K562 (cell line): ENCODE measurements at regions not wholly inside any gene's neighbourhood (a gene's known extent, or its start where the extent isn't known, plus 50 kb on each side); places are given as distances from the start of the nearest gene placed in this dataset.

Source experiments
- ATF1 ChIP-seq, 2 experiments: fragments of 450-650 bp in 1 of 2; IDR thresholded peaks; 2 replicates each; pipeline ENCODE4 v1.6.1; 2016; ENCODE audit warnings: missing compliant biosample characterization in 1 of 2, missing genetic modification characterization in 1 of 2
- CBFA2T2 ChIP-seq: fragments of 450-650 bp; conservative IDR thresholded peaks from 2 replicates; pipeline ENCODE4 v1.6.1; 2017; ENCODE audit warnings: mild to moderate bottlenecking
- DDX20 ChIP-seq: fragments of 450-650 bp; IDR thresholded peaks from 2 replicates; pipeline ENCODE4 v1.6.1; 2016; ENCODE audit warnings: missing genetic modification characterization, low read depth, mild to moderate bottlenecking, missing compliant biosample characterization, moderate library complexity
- FOS ChIP-seq: IDR thresholded peaks from 3 replicates; pipeline ENCODE4 v1.6.1; 2011; ENCODE audit not compliant: insufficient read length; ENCODE audit errors: extremely low read depth
- GATA2 ChIP-seq: sonication (generic); formaldehyde crosslinking; IDR thresholded peaks from 2 replicates; pipeline ENCODE4 v1.4.0; 2020; ENCODE audit warnings: mild to moderate bottlenecking, missing genetic modification reagents
- IFI16 ChIP-seq: fragments of 250-450 bp; sonication (Bioruptor Pico); IDR thresholded peaks from 2 replicates; pipeline ENCODE4 v2.1.2; 2022; ENCODE audit warnings: mild to moderate bottlenecking, inconsistent platforms
- KAT8 ChIP-seq: fragments of 450-650 bp; IDR thresholded peaks from 2 replicates; pipeline ENCODE4 v1.6.1; 2016; ENCODE audit warnings: low read depth, mild to moderate bottlenecking
- MTA3 ChIP-seq: fragments of 450-650 bp; formaldehyde crosslinking; IDR thresholded peaks from 2 replicates; pipeline ENCODE4 v1.6.1; 2017; ENCODE audit warnings: mild to moderate bottlenecking, borderline replicate concordance
- MYBL2 ChIP-seq, 2 experiments: fragments of 450-650 bp in 1 of 2; sonication (generic) in 1 of 2; formaldehyde crosslinking in 1 of 2; IDR thresholded peaks; 2 replicates each; pipeline versions ENCODE4 v1.6.1 to v1.8.1; 2017 to 2022; ENCODE audit warnings: borderline replicate concordance in 1 of 2, inconsistent platforms in 1 of 2, low read depth in 1 of 2, mild to moderate bottlenecking in 1 of 2, missing genetic modification reagents in 1 of 2, moderate library complexity in 1 of 2
- NUFIP1 ChIP-seq: fragments of 450-650 bp; IDR thresholded peaks from 2 replicates; pipeline ENCODE4 v1.6.1; 2018; ENCODE audit not compliant: partially characterized antibody
- POLR2AphosphoS5 ChIP-seq: IDR thresholded peaks from 2 replicates; pipeline ENCODE4 v1.6.1; 2011; ENCODE audit warnings: mild to moderate bottlenecking, low read depth, low read length, moderate library complexity; ENCODE audit not compliant: control insufficient read depth, insufficient read depth
- RB1 ChIP-seq: fragments of 450-650 bp; IDR thresholded peaks from 2 replicates; pipeline ENCODE4 v1.6.1; 2017; ENCODE audit warnings: low read depth, mild to moderate bottlenecking
- RBM25 ChIP-seq: fragments of 200-400 bp; formaldehyde crosslinking; IDR thresholded peaks from 2 replicates; pipeline ENCODE4 v1.6.1; 2018; ENCODE audit warnings: low read length, low read depth, moderate library complexity; ENCODE audit not compliant: severe bottlenecking
- SOX6 ChIP-seq: fragments of 450-650 bp; IDR thresholded peaks from 2 replicates; pipeline ENCODE4 v1.6.1; 2014; ENCODE audit warnings: mild to moderate bottlenecking
- SP2 ChIP-seq: IDR thresholded peaks from 2 replicates; pipeline ENCODE4 v1.6.1; 2011; ENCODE audit warnings: mild to moderate bottlenecking, low read depth, low read length, moderate library complexity; ENCODE audit not compliant: poor library complexity, severe bottlenecking; ENCODE audit errors: extremely low read depth
- THRAP3 ChIP-seq: fragments of 450-650 bp; IDR thresholded peaks from 2 replicates; pipeline ENCODE4 v1.6.1; 2016; ENCODE audit warnings: mild to moderate bottlenecking, inconsistent platforms, borderline replicate concordance
- ZBTB8A ChIP-seq: fragments of 450-650 bp; IDR thresholded peaks from 2 replicates; pipeline ENCODE4 v1.6.1; 2018; ENCODE audit warnings: mild to moderate bottlenecking, moderate library complexity; ENCODE audit not compliant: partially characterized antibody
- ZNF717 ChIP-seq: fragments of 250-450 bp; sonication (Bioruptor Pico); IDR thresholded peaks from 2 replicates; pipeline ENCODE4 v1.5.0; 2021
- TF ChIP-seq, protein P1 (sequence below): fragments of 200-800 bp; sonication (Bioruptor generic); IDR thresholded peaks from 2 replicates; pipeline ENCODE4 v1.6.1; 2017; ENCODE audit warnings: missing genetic modification characterization, missing compliant biosample characterization
- TF ChIP-seq, protein P2 (sequence below): sonication (generic); formaldehyde crosslinking; IDR thresholded peaks from 2 replicates; pipeline ENCODE4 v1.8.0; 2023; ENCODE audit warnings: mild to moderate bottlenecking, missing genetic modification reagents
- TF ChIP-seq, protein P3 (sequence below), 2 experiments: fragments of 450-650 bp; IDR thresholded peaks; 2 replicates each; pipeline ENCODE4 v1.6.1; 2016
- TF ChIP-seq, protein P4 (sequence below): fragments of 250-450 bp; sonication (Bioruptor Pico); IDR thresholded peaks from 2 replicates; pipeline ENCODE4 v1.5.0; 2020; ENCODE audit warnings: mild to moderate bottlenecking, borderline replicate concordance

DNA sequence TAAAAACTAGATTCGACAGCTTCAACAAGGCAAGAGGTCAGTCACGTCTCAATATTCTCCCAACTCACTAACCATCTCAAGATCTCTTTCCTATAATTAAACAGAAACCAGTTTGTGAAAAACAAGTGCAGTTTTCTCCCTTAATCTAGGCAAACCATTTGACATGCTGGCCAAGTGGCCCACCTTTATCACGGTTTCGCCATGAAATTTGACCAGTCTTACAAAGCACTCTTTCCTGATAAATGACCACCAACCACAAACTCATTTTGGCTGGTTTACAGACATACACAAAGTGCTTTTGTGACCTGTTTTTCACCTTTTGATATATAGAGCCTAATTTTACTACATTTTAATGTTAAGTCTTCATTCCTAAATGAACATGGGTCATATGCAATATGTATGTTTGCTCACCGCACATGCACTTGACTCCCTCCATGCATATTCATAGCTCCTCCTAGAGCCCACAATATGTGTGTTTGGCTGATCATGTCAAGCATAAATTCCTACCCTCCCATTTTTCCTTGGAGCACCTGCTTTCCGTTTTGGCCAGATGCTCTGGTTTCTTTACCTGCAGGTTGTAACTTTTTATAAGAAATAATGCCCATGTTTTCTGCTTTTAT, 385.1 kb downstream of the RAD51AP2 start (continued):
- no peak for TF ChIP-seq IFI16
- TF ChIP-seq NUFIP1, result no peak
- TF ChIP-seq SP2, result no peak
- TF ChIP-seq SOX6, result peak; percentile 62
- no peak for TF ChIP-seq THRAP3
- no peak for TF ChIP-seq MYBL2 (IDR thresholded peaks at IDR 0.05; ENCODE audit: low read depth)
- TF ChIP-seq MYBL2 (CRISPR knock-in tag; IDR thresholded peaks at IDR 0.05; ENCODE audit: borderline replicate concordance), result no peak
- no peak for TF ChIP-seq ZBTB8A
- TF ChIP-seq, protein P1, sequence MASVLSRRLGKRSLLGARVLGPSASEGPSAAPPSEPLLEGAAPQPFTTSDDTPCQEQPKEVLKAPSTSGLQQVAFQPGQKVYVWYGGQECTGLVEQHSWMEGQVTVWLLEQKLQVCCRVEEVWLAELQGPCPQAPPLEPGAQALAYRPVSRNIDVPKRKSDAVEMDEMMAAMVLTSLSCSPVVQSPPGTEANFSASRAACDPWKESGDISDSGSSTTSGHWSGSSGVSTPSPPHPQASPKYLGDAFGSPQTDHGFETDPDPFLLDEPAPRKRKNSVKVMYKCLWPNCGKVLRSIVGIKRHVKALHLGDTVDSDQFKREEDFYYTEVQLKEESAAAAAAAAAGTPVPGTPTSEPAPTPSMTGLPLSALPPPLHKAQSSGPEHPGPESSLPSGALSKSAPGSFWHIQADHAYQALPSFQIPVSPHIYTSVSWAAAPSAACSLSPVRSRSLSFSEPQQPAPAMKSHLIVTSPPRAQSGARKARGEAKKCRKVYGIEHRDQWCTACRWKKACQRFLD (CRISPR knock-in tag), result no peak
- peak; percentile 62; the same call in 1 of the 2 replicates for TF ChIP-seq POLR2AphosphoS5
- TF ChIP-seq GATA2 (CRISPR knock-in tag), result peak; percentile 40; the same call in 1 of the 2 replicates
- TF ChIP-seq ATF1 (CRISPR knock-in tag; IDR thresholded peaks at IDR 0.05), result no peak
- TF ChIP-seq ATF1 (tag; IDR thresholded peaks at IDR 0.05), result peak; percentile 31; the same call in 1 of the 2 replicates
- TF ChIP-seq FOS, result no peak
- TF ChIP-seq, protein P2, sequence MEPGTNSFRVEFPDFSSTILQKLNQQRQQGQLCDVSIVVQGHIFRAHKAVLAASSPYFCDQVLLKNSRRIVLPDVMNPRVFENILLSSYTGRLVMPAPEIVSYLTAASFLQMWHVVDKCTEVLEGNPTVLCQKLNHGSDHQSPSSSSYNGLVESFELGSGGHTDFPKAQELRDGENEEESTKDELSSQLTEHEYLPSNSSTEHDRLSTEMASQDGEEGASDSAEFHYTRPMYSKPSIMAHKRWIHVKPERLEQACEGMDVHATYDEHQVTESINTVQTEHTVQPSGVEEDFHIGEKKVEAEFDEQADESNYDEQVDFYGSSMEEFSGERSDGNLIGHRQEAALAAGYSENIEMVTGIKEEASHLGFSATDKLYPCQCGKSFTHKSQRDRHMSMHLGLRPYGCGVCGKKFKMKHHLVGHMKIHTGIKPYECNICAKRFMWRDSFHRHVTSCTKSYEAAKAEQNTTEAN (CRISPR knock-in tag), result no peak
- TF ChIP-seq, protein P3, sequence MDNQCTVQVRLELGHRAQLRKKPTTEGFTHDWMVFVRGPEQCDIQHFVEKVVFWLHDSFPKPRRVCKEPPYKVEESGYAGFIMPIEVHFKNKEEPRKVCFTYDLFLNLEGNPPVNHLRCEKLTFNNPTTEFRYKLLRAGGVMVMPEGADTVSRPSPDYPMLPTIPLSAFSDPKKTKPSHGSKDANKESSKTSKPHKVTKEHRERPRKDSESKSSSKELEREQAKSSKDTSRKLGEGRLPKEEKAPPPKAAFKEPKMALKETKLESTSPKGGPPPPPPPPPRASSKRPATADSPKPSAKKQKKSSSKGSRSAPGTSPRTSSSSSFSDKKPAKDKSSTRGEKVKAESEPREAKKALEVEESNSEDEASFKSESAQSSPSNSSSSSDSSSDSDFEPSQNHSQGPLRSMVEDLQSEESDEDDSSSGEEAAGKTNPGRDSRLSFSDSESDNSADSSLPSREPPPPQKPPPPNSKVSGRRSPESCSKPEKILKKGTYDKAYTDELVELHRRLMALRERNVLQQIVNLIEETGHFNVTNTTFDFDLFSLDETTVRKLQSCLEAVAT (IDR thresholded peaks at IDR 0.05), result peak in 1 of 2 experiments; percentile 62; a peak in 1 of 4 replicates
- no peak for TF ChIP-seq RB1
- TF ChIP-seq KAT8, result no peak
- TF ChIP-seq, protein P4, sequence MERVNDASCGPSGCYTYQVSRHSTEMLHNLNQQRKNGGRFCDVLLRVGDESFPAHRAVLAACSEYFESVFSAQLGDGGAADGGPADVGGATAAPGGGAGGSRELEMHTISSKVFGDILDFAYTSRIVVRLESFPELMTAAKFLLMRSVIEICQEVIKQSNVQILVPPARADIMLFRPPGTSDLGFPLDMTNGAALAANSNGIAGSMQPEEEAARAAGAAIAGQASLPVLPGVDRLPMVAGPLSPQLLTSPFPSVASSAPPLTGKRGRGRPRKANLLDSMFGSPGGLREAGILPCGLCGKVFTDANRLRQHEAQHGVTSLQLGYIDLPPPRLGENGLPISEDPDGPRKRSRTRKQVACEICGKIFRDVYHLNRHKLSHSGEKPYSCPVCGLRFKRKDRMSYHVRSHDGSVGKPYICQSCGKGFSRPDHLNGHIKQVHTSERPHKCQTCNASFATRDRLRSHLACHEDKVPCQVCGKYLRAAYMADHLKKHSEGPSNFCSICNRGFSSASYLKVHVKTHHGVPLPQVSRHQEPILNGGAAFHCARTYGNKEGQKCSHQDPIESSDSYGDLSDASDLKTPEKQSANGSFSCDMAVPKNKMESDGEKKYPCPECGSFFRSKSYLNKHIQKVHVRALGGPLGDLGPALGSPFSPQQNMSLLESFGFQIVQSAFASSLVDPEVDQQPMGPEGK (CRISPR knock-in tag), result no peak
- TF ChIP-seq MTA3, result no peak
- TF ChIP-seq DDX20, result no peak
- TF ChIP-seq ZNF717 (CRISPR knock-in tag), result no peak
- TF ChIP-seq RBM25, result no peak
- TF ChIP-seq CBFA2T2, result peak; percentile 77
